ENCODE measurements at regions not wholly inside any gene's neighbourhood (a gene's known extent, or its start where the extent isn't known, plus 50 kb on each side); places are given as distances from the start of the nearest gene placed in this dataset.
"Not testable (repeated sequence)": the region's sequence is repeated elsewhere in the genome, so short reads cannot be mapped to it uniquely, and the experiment has no call there.

- H3K4me3 Mint-ChIP-seq: no peak overlapping the region
- peaks cover 8% of the 10 kb centered on the region for H3K36me3 Mint-ChIP-seq
- no peaks in the 10 kb centered on the region for H3K27me3 Mint-ChIP-seq
- TF ChIP-seq CTCF (conservative IDR thresholded peaks at IDR 0.05): no peak
- no peak overlapping the region for H3K27ac Mint-ChIP-seq
- DNase-seq (ENCODE audit: extremely low spot score, unreplicated experiment): no peak
- peaks cover 14% of the 10 kb centered on the region for H3K9me3 Mint-ChIP-seq
- H3K4me1 Mint-ChIP-seq (ENCODE audit: unreplicated experiment): peaks cover 6% of the 10 kb centered on the region
These were observed 78.7 kb downstream of the SHANK2 start for GRCh38 chr11:71173709-71174108.

- TF ChIP-seq CTCF (conservative IDR thresholded peaks at IDR 0.05): no peak
- no peaks in the 10 kb centered on the region for H3K27me3 Mint-ChIP-seq
- no peak overlapping the region for H3K27ac Mint-ChIP-seq
- H3K9me3 Mint-ChIP-seq: peaks cover 14% of the 10 kb centered on the region
- DNase-seq (ENCODE audit: extremely low spot score, unreplicated experiment): no peak
- peaks cover 5% of the 10 kb centered on the region for H3K36me3 Mint-ChIP-seq
- H3K4me1 Mint-ChIP-seq (ENCODE audit: unreplicated experiment): peaks cover 6% of the 10 kb centered on the region
- H3K4me3 Mint-ChIP-seq: no peak overlapping the region
These were observed 79.7 kb downstream of the SHANK2 start for GRCh38 chr11:71172680-71173079.

DNA sequence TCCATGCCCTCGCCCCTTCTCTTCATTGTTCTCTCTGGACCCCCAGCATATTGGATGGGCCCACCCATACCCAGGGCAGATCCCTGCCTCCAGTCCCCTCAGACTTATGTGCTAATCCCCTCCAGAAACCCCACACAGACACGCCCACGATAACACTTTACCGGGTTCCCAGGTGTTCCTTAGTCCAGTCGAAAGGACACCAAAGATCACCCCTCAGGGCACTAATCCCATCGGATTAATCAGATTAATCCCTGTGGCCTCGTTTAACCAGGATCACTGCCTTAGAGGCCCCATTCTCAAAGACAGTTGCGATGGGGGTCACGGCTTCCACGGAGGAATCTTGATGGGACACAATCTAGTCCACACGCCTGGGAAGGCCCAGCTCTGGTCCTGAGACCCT is 80.8 kb downstream of the SHANK2 start:
- TF ChIP-seq CTCF (conservative IDR thresholded peaks at IDR 0.05): no peak
- Mint-ChIP-seq H3K27me3 (no peaks in the 10 kb centered on the region), H3K4me3 (no peak overlapping the region), H3K4me1 (ENCODE audit: unreplicated experiment) (peaks cover 6% of the 10 kb centered on the region), H3K9me3 (peaks cover 7% of the 10 kb centered on the region), H3K27ac (no peak overlapping the region), H3K36me3 (no peaks in the 10 kb centered on the region)
- DNase-seq (ENCODE audit: extremely low spot score, unreplicated experiment): no peak

DNA sequence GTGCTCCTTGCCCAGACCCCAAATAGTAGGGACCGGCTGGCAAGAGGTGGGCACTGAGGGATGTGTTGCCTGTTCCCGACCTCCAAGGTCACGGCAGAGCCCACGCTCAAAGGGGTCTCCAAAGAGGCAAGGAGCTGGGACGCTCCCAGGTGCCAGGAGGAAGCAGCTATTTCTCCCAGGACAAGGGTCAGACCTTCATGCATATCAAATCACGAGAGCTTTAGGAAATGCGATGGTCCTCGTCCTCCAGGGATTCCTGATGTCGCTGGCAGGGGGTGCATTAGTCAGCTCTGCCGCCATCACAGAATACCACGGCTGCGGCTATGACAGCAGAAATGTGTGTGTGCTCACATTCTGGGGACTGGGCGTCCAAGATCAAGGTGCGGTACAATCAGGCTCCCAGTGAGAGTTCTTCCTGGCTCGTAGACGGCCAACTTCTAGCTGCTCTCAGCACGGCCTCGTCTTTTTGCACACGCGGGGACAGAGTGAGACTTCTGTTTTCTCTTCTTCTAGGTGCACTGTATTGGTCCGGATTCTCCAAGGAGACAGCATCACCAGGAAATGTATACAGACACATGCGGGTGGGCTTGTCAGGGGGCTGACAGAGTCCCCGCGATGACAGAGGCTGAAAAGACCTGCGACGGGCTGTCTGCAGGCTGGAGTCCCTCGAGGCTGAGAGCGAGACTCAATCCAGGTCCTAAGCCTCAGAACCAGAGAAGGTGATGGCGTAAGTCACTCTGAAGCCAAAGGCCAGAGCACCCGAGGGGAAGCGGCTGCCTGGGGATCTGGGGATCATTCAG is 81.6 kb downstream of the SHANK2 start:
- no peak for TF ChIP-seq CTCF (conservative IDR thresholded peaks at IDR 0.05)
- Mint-ChIP-seq H3K36me3 (no peaks in the 10 kb centered on the region), H3K9me3 (peaks cover 6% of the 10 kb centered on the region), H3K27me3 (no peaks in the 10 kb centered on the region), H3K4me3 (no peak overlapping the region), H3K4me1 (ENCODE audit: unreplicated experiment) (peaks cover 6% of the 10 kb centered on the region), H3K27ac (no peak overlapping the region)
- no peak for DNase-seq (ENCODE audit: extremely low spot score, unreplicated experiment)

GRCh38 chr11:71169313-71169712 is 83.1 kb downstream of the SHANK2 start:
- H3K27ac Mint-ChIP-seq: no peak overlapping the region
- no peaks in the 10 kb centered on the region for H3K9me3 Mint-ChIP-seq
- TF ChIP-seq CTCF (conservative IDR thresholded peaks at IDR 0.05): no peak
- no peaks in the 10 kb centered on the region for H3K4me1 Mint-ChIP-seq (ENCODE audit: unreplicated experiment)
- no peaks in the 10 kb centered on the region for H3K27me3 Mint-ChIP-seq
- DNase-seq (ENCODE audit: extremely low spot score, unreplicated experiment): no peak
- no peaks in the 10 kb centered on the region for H3K36me3 Mint-ChIP-seq
- H3K4me3 Mint-ChIP-seq: no peak overlapping the region

- H3K27me3 Mint-ChIP-seq; H3K4me1 Mint-ChIP-seq (ENCODE audit: unreplicated experiment); H3K4me3 Mint-ChIP-seq; H3K9me3 Mint-ChIP-seq; H3K27ac Mint-ChIP-seq; H3K36me3 Mint-ChIP-seq; DNase-seq (ENCODE audit: extremely low spot score, unreplicated experiment): not testable (repeated sequence)
These were observed 84.6 kb downstream of the SHANK2 start for GRCh38 chr11:71167814-71168213.
